HepG2 (cell line): ENCODE measurements at regions not wholly inside any gene's neighbourhood (a gene's known extent, or its start where the extent isn't known, plus 50 kb on each side); places are given as distances from the start of the nearest gene placed in this dataset.

Experiments
- GTF3A ChIP-seq: sonication (generic); formaldehyde crosslinking; conservative IDR thresholded peaks from 2 replicates; pipeline ENCODE4 v1.4.0; 2020; ENCODE audit warnings: mild to moderate bottlenecking, missing genetic modification reagents
- PITX1 ChIP-seq: sonication (generic); formaldehyde crosslinking; IDR thresholded peaks from 2 replicates; pipeline ENCODE4 v1.5.1; 2020; ENCODE audit warnings: mild to moderate bottlenecking, missing genetic modification reagents
- POLR2A ChIP-seq, 2 experiments: IDR thresholded peaks; 2 replicates each; pipeline ENCODE4 v1.6.1; 2011; ENCODE audit warnings: low read depth in 2 of 2, low read length in 2 of 2, mild to moderate bottlenecking in 1 of 2, moderate library complexity in 1 of 2; ENCODE audit not compliant: insufficient read depth in 1 of 2
- ZMAT3 ChIP-seq: sonication (generic); formaldehyde crosslinking; conservative IDR thresholded peaks from 2 replicates; pipeline ENCODE4 v1.7.0; 2021; ENCODE audit warnings: missing genetic modification reagents
- ZNF766 ChIP-seq: sonication (generic); formaldehyde crosslinking; IDR thresholded peaks from 2 replicates; pipeline ENCODE4 v1.5.0; 2020; ENCODE audit warnings: missing genetic modification reagents, borderline replicate concordance
- ZNF777 ChIP-seq: sonication (generic); formaldehyde crosslinking; IDR thresholded peaks from 2 replicates; pipeline ENCODE4 v1.4.0; 2020; ENCODE audit warnings: missing genetic modification reagents
- ZNF792 ChIP-seq: IDR thresholded peaks from 2 replicates; pipeline ENCODE4 v1.6.1; 2016
- ZNF878 ChIP-seq: sonication (generic); formaldehyde crosslinking; IDR thresholded peaks from 2 replicates; pipeline ENCODE4 v1.8.1; 2023; ENCODE audit warnings: mild to moderate bottlenecking, missing genetic modification reagents, moderate library complexity
- ZSCAN22 ChIP-seq: sonication (generic); formaldehyde crosslinking; IDR thresholded peaks from 2 replicates; pipeline ENCODE4 v1.4.0; 2020; ENCODE audit warnings: mild to moderate bottlenecking, missing genetic modification reagents
- TF ChIP-seq, protein P1 (sequence below): sonication (generic); formaldehyde crosslinking; IDR thresholded peaks from 2 replicates; pipeline ENCODE4 v1.8.1; 2023; ENCODE audit warnings: mild to moderate bottlenecking, inconsistent platforms, moderate library complexity, missing genetic modification reagents, borderline replicate concordance
- TF ChIP-seq, protein P2 (sequence below): sonication (generic); formaldehyde crosslinking; IDR thresholded peaks from 2 replicates; pipeline ENCODE4 v1.4.0; 2020; ENCODE audit warnings: missing genetic modification reagents, borderline replicate concordance
- TF ChIP-seq, protein P3 (sequence below): sonication (generic); formaldehyde crosslinking; IDR thresholded peaks from 2 replicates; pipeline ENCODE4 v1.4.0; 2020; ENCODE audit warnings: low read depth, missing genetic modification reagents
- TF ChIP-seq, protein P4 (sequence below): sonication (generic); formaldehyde crosslinking; IDR thresholded peaks from 2 replicates; pipeline ENCODE4 v1.8.0; 2023; ENCODE audit warnings: mild to moderate bottlenecking, missing genetic modification reagents
- TF ChIP-seq, protein P5 (sequence below): sonication (generic); formaldehyde crosslinking; IDR thresholded peaks from 2 replicates; pipeline ENCODE4 v1.8.0; 2022; ENCODE audit warnings: mild to moderate bottlenecking, missing genetic modification reagents, moderate library complexity
- TF ChIP-seq, protein P6 (sequence below): sonication (generic); formaldehyde crosslinking; IDR thresholded peaks from 2 replicates; pipeline ENCODE4 v1.4.0; 2020; ENCODE audit warnings: missing genetic modification reagents
- TF ChIP-seq, protein P7 (sequence below): sonication (generic); formaldehyde crosslinking; IDR thresholded peaks from 2 replicates; pipeline ENCODE4 v1.5.0; 2020; ENCODE audit warnings: mild to moderate bottlenecking, missing genetic modification reagents

DNA sequence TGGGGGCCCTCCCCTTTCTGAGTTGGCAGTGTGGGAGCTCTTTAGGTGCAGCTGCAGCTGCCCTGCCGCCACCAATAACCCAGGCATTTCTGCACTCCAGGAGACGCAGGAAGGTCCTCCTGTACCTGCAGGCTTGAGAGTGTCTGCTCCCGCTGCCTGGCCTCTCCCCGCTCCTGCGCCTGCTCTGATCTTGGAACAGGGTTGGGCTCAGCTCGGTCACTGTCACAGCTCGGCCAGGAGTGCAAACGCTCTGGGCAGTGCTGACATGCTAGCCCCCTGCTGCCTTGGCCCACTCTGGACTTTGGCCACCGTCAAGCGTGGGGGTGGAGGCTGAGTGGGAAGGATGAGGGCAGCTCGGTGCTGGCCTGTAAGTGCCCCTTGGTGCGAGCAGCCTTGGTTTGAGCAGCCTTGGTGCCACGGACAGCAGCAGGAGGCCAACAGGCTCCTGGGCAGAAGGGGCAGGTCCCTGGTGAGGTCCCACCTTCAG is 738.1 kb upstream of the GJE1 start (continued):
- TF ChIP-seq, protein P1, sequence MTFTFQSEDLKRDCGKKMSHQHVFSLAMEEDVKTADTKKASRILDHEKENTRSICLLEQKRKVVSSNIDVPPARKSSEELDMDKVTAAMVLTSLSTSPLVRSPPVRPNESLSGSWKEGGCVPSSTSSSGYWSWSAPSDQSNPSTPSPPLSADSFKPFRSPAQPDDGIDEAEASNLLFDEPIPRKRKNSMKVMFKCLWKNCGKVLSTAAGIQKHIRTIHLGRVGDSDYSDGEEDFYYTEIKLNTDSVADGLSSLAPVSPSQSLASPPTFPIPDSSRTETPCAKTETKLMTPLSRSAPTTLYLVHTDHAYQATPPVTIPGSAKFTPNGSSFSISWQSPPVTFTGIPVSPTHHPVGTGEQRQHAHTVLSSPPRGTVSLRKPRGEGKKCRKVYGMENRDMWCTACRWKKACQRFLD (CRISPR knock-in tag): no peak
- TF ChIP-seq, protein P2, sequence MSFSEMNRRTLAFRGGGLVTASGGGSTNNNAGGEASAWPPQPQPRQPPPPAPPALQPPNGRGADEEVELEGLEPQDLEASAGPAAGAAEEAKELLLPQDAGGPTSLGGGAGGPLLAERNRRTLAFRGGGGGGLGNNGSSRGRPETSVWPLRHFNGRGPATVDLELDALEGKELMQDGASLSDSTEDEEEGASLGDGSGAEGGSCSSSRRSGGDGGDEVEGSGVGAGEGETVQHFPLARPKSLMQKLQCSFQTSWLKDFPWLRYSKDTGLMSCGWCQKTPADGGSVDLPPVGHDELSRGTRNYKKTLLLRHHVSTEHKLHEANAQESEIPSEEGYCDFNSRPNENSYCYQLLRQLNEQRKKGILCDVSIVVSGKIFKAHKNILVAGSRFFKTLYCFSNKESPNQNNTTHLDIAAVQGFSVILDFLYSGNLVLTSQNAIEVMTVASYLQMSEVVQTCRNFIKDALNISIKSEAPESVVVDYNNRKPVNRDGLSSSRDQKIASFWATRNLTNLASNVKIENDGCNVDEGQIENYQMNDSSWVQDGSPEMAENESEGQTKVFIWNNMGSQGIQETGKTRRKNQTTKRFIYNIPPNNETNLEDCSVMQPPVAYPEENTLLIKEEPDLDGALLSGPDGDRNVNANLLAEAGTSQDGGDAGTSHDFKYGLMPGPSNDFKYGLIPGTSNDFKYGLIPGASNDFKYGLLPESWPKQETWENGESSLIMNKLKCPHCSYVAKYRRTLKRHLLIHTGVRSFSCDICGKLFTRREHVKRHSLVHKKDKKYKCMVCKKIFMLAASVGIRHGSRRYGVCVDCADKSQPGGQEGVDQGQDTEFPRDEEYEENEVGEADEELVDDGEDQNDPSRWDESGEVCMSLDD (CRISPR knock-in tag): no peak
- TF ChIP-seq POLR2A (IDR thresholded peaks at IDR 0.05; ENCODE audit: insufficient read depth in 1 of 2, low read depth in 2 of 2, low read length in 2 of 2): no peak
- TF ChIP-seq, protein P3, sequence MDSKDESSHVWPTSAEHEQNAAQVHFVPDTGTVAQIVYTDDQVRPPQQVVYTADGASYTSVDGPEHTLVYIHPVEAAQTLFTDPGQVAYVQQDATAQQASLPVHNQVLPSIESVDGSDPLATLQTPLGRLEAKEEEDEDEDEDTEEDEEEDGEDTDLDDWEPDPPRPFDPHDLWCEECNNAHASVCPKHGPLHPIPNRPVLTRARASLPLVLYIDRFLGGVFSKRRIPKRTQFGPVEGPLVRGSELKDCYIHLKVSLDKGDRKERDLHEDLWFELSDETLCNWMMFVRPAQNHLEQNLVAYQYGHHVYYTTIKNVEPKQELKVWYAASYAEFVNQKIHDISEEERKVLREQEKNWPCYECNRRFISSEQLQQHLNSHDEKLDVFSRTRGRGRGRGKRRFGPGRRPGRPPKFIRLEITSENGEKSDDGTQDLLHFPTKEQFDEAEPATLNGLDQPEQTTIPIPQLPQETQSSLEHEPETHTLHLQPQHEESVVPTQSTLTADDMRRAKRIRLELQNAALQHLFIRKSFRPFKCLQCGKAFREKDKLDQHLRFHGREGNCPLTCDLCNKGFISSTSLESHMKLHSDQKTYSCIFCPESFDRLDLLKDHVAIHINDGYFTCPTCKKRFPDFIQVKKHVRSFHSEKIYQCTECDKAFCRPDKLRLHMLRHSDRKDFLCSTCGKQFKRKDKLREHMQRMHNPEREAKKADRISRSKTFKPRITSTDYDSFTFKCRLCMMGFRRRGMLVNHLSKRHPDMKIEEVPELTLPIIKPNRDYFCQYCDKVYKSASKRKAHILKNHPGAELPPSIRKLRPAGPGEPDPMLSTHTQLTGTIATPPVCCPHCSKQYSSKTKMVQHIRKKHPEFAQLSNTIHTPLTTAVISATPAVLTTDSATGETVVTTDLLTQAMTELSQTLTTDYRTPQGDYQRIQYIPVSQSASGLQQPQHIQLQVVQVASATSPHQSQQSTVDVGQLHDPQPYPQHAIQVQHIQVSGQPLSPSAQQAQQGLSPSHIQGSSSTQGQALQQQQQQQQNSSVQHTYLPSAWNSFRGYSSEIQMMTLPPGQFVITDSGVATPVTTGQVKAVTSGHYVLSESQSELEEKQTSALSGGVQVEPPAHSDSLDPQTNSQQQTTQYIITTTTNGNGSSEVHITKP: no peak
- TF ChIP-seq, protein P4, sequence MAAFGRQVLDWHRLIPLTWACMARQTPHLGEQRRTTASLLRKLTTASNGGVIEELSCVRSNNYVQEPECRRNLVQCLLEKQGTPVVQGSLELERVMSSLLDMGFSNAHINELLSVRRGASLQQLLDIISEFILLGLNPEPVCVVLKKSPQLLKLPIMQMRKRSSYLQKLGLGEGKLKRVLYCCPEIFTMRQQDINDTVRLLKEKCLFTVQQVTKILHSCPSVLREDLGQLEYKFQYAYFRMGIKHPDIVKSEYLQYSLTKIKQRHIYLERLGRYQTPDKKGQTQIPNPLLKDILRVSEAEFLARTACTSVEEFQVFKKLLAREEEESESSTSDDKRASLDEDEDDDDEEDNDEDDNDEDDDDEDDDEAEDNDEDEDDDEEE (CRISPR knock-in tag): no peak
- TF ChIP-seq, protein P5, sequence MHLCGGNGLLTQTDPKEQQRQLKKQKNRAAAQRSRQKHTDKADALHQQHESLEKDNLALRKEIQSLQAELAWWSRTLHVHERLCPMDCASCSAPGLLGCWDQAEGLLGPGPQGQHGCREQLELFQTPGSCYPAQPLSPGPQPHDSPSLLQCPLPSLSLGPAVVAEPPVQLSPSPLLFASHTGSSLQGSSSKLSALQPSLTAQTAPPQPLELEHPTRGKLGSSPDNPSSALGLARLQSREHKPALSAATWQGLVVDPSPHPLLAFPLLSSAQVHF (CRISPR knock-in tag): no peak
- no peak for TF ChIP-seq ZSCAN22 (CRISPR knock-in tag)
- no peak for TF ChIP-seq ZNF777
- TF ChIP-seq ZNF766 (CRISPR knock-in tag): no peak
- no peak for TF ChIP-seq ZNF878
- no peak for TF ChIP-seq GTF3A (CRISPR knock-in tag)
- TF ChIP-seq, protein P6, sequence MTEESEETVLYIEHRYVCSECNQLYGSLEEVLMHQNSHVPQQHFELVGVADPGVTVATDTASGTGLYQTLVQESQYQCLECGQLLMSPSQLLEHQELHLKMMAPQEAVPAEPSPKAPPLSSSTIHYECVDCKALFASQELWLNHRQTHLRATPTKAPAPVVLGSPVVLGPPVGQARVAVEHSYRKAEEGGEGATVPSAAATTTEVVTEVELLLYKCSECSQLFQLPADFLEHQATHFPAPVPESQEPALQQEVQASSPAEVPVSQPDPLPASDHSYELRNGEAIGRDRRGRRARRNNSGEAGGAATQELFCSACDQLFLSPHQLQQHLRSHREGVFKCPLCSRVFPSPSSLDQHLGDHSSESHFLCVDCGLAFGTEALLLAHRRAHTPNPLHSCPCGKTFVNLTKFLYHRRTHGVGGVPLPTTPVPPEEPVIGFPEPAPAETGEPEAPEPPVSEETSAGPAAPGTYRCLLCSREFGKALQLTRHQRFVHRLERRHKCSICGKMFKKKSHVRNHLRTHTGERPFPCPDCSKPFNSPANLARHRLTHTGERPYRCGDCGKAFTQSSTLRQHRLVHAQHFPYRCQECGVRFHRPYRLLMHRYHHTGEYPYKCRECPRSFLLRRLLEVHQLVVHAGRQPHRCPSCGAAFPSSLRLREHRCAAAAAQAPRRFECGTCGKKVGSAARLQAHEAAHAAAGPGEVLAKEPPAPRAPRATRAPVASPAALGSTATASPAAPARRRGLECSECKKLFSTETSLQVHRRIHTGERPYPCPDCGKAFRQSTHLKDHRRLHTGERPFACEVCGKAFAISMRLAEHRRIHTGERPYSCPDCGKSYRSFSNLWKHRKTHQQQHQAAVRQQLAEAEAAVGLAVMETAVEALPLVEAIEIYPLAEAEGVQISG: no peak; the same call in 1 of the 2 replicates
- TF ChIP-seq, protein P7, sequence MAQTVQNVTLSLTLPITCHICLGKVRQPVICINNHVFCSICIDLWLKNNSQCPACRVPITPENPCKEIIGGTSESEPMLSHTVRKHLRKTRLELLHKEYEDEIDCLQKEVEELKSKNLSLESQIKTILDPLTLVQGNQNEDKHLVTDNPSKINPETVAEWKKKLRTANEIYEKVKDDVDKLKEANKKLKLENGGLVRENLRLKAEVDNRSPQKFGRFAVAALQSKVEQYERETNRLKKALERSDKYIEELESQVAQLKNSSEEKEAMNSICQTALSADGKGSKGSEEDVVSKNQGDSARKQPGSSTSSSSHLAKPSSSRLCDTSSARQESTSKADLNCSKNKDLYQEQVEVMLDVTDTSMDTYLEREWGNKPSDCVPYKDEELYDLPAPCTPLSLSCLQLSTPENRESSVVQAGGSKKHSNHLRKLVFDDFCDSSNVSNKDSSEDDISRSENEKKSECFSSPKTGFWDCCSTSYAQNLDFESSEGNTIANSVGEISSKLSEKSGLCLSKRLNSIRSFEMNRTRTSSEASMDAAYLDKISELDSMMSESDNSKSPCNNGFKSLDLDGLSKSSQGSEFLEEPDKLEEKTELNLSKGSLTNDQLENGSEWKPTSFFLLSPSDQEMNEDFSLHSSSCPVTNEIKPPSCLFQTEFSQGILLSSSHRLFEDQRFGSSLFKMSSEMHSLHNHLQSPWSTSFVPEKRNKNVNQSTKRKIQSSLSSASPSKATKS (CRISPR knock-in tag): no peak
- TF ChIP-seq PITX1 (CRISPR knock-in tag): no peak
- no peak for TF ChIP-seq ZNF792 (CRISPR knock-in tag)
- no peak for TF ChIP-seq ZMAT3 (CRISPR knock-in tag)
